ENCODE measurements at regions not wholly inside any gene's neighbourhood (a gene's known extent, or its start where the extent isn't known, plus 50 kb on each side); places are given as distances from the start of the nearest gene placed in this dataset.
"Not testable (repeated sequence)": the region's sequence is repeated elsewhere in the genome, so short reads cannot be mapped to it uniquely, and the experiment has no call there.

GRCh38 chr13:110006304-110006703, 219.9 kb upstream of the IRS2 start:
- DNase-seq, result no peak

DNA sequence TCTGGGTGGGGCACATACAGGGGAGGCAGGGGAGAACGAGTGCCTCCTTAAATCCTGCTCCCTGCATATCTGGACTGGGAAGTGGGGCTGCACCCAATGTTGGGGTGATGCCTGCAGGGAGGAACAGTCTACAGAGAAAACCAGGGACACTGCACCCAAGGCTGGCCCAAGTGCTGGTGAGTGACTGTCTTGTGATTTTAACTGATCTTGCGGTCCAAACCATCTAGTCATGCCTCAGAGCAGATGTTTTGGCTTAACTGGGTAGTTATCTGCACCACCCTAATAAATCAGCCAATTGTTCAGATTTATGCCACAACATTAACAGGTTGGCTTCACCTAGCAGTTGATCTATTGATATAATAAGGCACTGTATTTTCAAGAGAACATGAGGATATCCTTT, 219.2 kb upstream of the IRS2 start:
- DNase-seq, result no peak

DNA sequence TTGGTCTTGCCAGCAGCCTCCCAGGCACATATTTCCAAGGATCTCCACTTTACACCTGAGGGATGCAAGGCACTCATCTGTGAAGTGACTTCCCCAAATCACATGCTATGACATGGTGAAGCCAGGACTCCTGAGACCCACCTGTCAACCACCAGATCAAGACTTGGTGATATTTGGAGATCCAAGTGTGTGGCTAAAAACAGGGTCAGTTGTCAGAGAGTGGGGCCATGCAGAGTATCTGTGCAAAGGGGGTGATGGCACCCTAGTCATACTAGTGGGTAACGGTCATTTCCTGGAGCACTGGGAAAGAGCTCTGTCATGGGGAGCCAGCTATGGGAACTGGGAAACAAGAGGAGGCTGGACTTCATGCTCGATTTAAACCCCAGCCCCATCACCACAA, 218.4 kb upstream of the IRS2 start:
- DNase-seq, result no peak

- no peak for DNase-seq
Measured at GRCh38 chr13:110001670-110002275, 215.4 kb upstream of the IRS2 start.

DNA sequence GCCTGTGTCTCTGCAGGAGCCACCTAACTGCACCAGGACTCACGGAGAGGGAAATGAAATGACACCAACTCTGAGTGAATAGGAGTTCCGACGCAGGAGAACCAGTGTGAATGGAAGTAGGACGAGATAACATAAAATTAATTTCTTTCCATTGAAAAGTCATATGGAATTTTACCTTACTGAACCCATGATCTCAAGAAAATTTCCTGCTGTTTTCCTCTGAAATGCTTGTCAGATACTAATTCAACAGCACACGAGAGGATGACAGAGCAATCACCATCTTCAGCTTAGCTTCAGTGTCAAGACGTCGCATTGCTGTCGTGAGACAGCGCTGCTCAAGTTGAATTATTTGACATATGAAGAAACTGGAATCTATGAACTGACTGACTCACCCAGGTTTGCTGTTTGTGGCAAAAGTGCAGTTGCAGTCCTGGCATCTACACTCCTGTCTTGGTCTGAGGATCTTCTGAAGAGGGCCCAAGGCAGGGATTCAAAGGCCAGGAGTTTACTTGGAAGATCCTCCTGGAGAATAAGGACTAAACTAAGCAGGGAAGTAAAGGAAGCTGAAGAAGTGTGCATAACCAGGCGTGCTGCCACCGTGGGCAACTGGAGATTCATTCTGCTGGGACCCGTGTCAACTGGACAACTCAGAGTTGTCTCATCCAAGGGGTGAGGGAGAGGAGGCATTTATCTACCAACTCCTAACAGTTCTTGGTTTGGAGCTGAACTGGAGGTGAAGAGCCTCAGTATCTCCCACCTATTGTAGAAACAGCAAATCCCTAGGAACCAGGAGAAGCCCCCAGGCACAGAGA, 214.4 kb upstream of the IRS2 start:
- DNase-seq, result no peak

DNA sequence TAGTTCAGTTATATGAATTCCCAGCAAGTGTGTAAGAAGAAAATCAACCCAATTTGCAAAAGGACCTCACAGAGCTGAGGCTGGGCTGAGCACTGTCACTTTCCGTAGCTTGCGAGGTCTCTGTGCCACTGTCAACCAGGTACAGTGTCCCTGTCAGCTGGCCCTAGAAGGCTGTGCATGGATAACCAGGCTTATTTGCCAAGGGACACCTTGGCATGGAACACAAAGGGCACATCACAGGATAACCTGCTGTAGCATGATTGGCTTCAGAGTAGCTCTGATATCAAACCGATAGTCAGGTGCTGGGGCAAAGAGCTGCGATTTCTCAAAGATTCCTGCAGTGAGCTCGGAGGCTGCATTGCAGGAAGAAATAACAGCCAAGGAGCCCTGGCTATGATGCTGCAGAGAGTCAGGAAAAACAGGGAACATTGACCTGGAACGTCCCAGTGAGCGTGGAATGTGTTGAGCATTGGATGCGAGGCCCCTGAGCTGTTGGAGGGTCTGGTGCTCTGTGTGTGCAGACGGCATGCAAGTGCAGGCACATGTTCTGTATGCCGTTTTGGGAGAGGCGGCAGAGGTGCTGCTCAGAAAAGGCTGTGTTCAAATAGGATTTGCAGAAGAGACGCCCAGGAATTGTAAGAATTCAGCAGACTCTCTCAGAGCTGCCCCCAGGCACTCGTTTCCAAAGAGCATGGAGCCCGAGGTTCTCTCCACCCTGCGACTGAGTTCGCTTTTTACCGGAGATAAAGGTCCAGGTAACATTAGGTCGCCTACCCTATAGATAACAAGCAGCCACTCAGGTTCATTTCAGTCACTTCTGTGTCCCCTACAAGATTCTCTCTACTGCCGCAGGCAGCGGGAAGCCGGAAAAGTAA, 213.5 kb upstream of the IRS2 start:
- no peak for DNase-seq

GRCh38 chr13:109998684-109999533, 212.5 kb upstream of the IRS2 start:
- no peak for DNase-seq

GRCh38 chr13:109998037-109998436, 211.7 kb upstream of the IRS2 start:
- no peak for DNase-seq

GRCh38 chr13:109997056-109997595, 210.7 kb upstream of the IRS2 start:
- not testable (repeated sequence) for DNase-seq

DNA sequence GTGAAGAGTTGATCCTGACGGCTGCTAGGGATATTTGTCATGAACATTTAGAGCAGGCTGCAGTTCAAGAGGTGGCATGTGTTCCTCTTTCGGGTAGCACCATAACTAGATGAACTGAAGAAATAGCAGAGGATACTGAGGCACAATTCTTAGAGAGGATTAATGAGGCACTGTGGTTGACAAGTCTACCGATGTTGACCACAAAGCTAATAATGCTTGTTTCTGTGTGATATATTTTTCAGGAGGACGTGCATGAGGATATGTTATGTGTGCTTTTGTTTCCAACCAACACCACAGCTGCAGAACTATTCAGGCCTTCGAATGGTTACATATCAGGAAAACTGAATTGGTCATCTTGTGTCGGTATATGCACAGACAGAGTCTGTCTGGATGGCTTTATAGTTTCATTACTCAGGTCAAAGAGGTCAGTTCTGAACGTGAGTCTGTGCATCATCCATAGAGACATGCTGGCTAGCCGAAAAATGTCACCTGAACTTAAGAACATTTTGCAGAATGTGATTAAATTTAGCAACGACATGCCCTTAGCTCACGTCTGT, 210.1 kb upstream of the IRS2 start:
- no peak for DNase-seq

DNA sequence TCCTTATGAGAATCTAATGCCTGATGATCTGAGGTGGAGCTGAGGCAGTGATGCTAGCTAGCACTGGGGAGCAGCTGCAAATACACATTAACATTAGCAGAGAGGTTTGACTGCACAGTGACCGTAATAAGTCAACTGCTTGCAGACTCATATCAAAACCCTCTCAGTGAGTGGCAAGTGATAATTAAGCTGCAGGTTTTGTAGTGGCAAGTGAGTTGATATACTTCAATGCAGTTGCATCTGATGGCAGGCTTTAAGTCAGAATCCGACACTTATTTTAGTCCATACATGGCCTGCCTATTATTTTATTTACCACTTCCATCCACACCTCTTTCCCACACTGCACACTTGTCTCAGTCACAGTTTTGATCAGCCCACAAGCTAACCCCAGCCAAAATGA, 209.2 kb upstream of the IRS2 start:
- DNase-seq, result no peak

GRCh38 chr13:109990296-109990695, 203.9 kb upstream of the IRS2 start:
- no peak for DNase-seq

DNA sequence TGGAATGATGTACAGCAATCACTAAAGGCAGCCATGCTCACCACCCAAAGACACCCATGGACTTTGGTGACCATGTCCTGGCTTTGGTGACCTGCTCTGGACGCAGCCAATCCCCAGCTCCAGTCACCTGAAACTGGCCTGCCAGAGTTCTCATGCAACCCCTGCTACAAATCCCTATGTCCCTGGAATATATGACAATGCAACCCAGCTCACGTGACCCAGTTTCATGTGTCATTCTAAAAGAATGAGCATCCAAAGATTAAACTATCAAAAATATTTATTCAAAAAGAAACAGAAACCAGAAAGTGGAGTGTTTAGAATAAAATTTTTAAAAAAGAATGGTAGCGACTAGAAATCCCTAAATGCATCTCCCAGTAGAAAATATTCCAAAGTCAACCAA, 203.3 kb upstream of the IRS2 start:
- DNase-seq, result no peak

DNA sequence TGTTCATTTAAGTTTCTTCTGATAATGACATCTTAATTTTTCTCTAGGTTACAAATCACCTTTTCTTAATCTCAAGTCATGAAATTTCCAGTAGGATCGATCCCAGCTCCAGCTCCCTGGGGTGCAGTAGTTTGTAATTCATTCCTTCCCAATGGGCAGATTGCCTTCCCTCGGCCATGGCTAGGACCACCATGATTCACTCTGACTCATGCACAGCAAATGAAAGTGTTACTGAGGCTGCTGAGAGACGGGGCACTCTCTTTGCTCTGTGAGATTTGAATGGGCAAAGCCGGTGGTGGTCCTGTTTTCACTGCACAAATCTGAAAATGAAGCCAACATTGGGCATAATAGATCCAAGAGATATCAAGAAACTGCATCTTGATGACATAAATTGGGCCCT, 202.8 kb upstream of the IRS2 start:
- DNase-seq, result no peak

GRCh38 chr13:109986851-109987250, 200.5 kb upstream of the IRS2 start:
- no peak for DNase-seq

DNA sequence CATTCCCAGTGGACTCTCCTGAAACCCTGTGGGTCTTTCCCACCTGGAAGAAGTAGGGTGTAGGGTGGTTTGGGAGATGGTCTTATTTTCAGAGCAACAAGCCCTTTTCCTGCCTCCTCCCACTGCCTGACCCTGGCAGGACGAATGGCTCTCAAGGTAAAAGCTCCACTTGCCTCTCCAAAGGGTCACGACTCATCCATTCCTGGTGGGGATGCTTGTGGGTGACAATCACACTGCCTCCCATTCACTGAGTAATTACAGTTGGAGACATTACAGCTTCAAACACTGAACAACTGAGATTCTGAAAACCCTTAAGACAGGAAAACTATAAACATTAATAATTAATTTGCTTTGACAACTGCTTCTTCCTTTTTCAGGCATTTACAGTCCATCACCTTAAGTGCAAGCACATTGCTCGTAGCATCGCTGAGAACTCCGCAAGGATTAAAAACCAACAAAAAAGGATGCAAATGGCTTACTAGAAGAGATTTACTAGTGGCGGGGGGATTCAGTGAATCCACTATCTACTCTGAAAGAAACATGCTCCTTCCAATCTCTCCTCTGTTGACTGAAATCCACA, 199.6 kb upstream of the IRS2 start:
- DNase-seq, result no peak

GRCh38 chr13:109983447-109983846, 197.1 kb upstream of the IRS2 start:
- no peak for DNase-seq

DNA sequence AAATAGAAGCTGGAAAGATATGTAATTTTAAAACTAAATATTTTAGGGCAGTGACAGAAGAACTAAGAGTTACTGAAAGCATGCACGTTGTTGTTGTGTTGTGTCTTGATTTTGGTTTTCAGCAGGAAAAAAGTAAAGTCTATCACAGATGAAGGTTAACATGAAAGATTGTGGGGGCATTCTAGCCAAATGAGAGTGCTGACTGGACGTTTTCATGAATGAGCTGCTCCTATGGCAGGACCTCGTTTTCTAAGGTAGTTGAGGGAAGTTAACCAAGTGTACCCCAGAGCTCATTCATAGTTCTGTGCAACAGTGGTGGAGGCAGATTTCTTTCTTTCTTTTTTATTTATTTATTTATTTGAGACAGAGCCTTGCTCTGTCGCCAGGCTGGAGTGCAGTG, 194.6 kb upstream of the IRS2 start:
- DNase-seq, result no peak

GRCh38 chr13:109979676-109980075, 193.3 kb upstream of the IRS2 start:
- DNase-seq, result not testable (repeated sequence)

GRCh38 chr13:109979228-109979627, 192.8 kb upstream of the IRS2 start:
- no peak for DNase-seq

DNA sequence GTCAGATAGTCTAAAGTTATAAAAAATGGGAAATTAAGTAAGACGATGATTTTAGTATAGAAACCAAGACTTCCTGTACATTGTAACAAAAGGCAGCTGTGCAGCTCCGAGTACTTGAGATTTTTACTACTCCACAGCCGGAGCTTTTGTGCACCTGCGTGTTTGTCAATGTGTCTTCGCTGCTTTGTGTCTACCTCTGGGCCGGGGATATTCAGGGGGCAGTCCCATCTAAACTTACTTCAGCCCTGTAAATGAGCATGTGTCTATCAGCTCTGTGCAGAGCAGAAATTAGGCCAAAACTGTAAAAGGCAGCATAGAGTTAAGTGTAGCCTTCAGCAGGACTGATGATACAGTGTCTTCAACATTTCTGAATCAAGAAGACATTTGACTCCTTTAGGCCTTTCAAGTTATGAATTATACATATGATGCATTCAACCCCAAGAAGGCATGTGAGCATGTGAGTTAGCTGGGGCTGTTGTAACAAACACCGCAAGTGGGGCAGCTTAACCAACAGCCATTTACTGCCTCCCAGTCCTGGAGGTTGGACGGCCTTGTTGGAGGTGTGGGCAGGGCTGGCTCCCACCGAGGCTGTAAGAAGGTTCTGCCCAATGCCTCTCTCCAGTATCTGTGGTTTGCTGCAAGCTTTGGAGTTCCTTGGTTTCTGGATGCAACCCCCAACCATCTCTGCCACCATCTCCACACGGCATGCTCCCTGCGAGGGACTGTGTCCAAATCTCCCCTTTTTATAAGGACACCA, 191.0 kb upstream of the IRS2 start:
- DNase-seq, result no peak

Measured in NCI-H1092 (cell line).